Sigmoid colon (tissue), 6 donors: ENCODE measurements at regions not wholly inside any gene's neighbourhood (a gene's known extent, or its start where the extent isn't known, plus 50 kb on each side); places are given as distances from the start of the nearest gene placed in this dataset.

Experiments used
- DNase-seq: peaks from one replicate; pipeline ENCODE4 v3.0.0-alpha.2; 2019
- H3K27ac ChIP-seq, 4 donors: fragments of 200-600 bp; sonication (generic); one replicate each; pipeline ENCODE4 v1.5.1; 2016 to 2019; ENCODE audit warnings: mild to moderate bottlenecking in 1 of 4
- H3K27me3 ChIP-seq, 3 donors: fragments of 200-600 bp; sonication (generic); one replicate each; pipeline ENCODE4 v1.5.1; 2019; ENCODE audit warnings: mild to moderate bottlenecking in 1 of 3
- H3K36me3 ChIP-seq, 4 donors: fragments of 200-600 bp; sonication (generic); one replicate each; pipeline ENCODE4 v1.5.1; 2016 to 2019
- H3K4me1 ChIP-seq, 4 donors: fragments of 200-600 bp; sonication (generic); one replicate each; pipeline ENCODE4 v1.5.1; 2017 to 2019
- H3K4me3 ChIP-seq, 4 donors: fragments of 200-600 bp; sonication (generic); one replicate each; pipeline ENCODE4 v1.5.1; 2017 to 2019; ENCODE audit warnings: mild to moderate bottlenecking in 2 of 4, moderate library complexity in 1 of 4
- H3K9me3 ChIP-seq, 4 donors: fragments of 200-600 bp in 3 of 4; sonication (generic) in 3 of 4; one replicate each; pipeline versions ENCODE4 v1.5.1 to v1.6.1; 2013 to 2019
- EP300 ChIP-seq, 4 donors: sonication (generic); formaldehyde crosslinking; IDR thresholded peaks; one replicate each; pipeline ENCODE4 v1.6.1; 2017; ENCODE audit warnings: antibody characterized with exemption in 4 of 4
- POLR2A ChIP-seq, 2 donors: fragments of 450-650 bp; IDR thresholded peaks; one replicate each; pipeline ENCODE4 v1.6.1; 2016; ENCODE audit warnings: antibody characterized with exemption in 2 of 2, mild to moderate bottlenecking in 2 of 2, moderate library complexity in 2 of 2
- POLR2AphosphoS5 ChIP-seq, 4 donors: sonication (generic); formaldehyde crosslinking; IDR thresholded peaks; one replicate each; pipeline ENCODE4 v1.6.1; 2017; ENCODE audit warnings: antibody characterized with exemption in 4 of 4
- WGBS, 2 donors: extraction: QIAGEN DNeasy Blood & Tissue Kit; methylation state at CpG; one replicate each; pipeline ENCODE4 v1.1.7; 2013; 5-methylcytosine and 5-hydroxymethylcytosine counted together
- intact Hi-C: fragments of 100-400 bp; cut with DNase I; formaldehyde crosslinking; loops from one replicate; pipeline ENCODE4 v1.15.1; 2023
- TF ChIP-seq, protein P1 (sequence below), 4 experiments: fragments of 450-650 bp in 3 of 4; fragments of 200-600 bp in 1 of 4; IDR thresholded peaks; one replicate each; pipeline ENCODE4 v1.5.1; 2016 to 2019; ENCODE audit warnings: antibody characterized with exemption in 4 of 4, mild to moderate bottlenecking in 3 of 4, moderate library complexity in 2 of 4
- donor health status: healthy with polysubstance abuse.
- donor health status: healthy.

GRCh38 chr2:164015328-164016123, 279.7 kb upstream of the FIGN start:
- no peaks in the 10 kb centered on the region for H3K36me3 ChIP-seq
- TF ChIP-seq POLR2AphosphoS5 (IDR thresholded peaks at IDR 0.05) (peak in 2 of 4 donors; percentile 12 to 29), POLR2A (IDR thresholded peaks at IDR 0.05) (no peak)
- no peaks in the 10 kb centered on the region for H3K9me3 ChIP-seq
- DNase-seq = peak; percentile 59
- no peak overlapping the region for H3K4me3 ChIP-seq
- no peaks in the 10 kb centered on the region for H3K4me1 ChIP-seq
- WGBS, 2 donors = 70 to 80% methylated on average over 12 of the region's 12 CpGs
- intact Hi-C loops = no loop called here
- H3K27ac ChIP-seq = peak overlapping the region in 3 of 4 donors; percentile 12 to 31 (median 30)
- H3K27me3 ChIP-seq = no peaks in the 10 kb centered on the region

- Histone ChIP-seq H3K4me3 (no peak overlapping the region), H3K4me1 (no peaks in the 10 kb centered on the region), H3K27ac (peak overlapping the region in 3 of 4 donors; percentile 30 to 36 (median 31)), H3K36me3 (no peaks in the 10 kb centered on the region), H3K27me3 (no peaks in the 10 kb centered on the region), H3K9me3 (no peaks in the 10 kb centered on the region)
- intact Hi-C loops = no loop called here
- TF ChIP-seq, protein P1, sequence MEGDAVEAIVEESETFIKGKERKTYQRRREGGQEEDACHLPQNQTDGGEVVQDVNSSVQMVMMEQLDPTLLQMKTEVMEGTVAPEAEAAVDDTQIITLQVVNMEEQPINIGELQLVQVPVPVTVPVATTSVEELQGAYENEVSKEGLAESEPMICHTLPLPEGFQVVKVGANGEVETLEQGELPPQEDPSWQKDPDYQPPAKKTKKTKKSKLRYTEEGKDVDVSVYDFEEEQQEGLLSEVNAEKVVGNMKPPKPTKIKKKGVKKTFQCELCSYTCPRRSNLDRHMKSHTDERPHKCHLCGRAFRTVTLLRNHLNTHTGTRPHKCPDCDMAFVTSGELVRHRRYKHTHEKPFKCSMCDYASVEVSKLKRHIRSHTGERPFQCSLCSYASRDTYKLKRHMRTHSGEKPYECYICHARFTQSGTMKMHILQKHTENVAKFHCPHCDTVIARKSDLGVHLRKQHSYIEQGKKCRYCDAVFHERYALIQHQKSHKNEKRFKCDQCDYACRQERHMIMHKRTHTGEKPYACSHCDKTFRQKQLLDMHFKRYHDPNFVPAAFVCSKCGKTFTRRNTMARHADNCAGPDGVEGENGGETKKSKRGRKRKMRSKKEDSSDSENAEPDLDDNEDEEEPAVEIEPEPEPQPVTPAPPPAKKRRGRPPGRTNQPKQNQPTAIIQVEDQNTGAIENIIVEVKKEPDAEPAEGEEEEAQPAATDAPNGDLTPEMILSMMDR (IDR thresholded peaks at IDR 0.05) = no peak
- TF ChIP-seq POLR2A (IDR thresholded peaks at IDR 0.05) = no peak
- TF ChIP-seq POLR2AphosphoS5 (IDR thresholded peaks at IDR 0.05) = no peak
- no peak for TF ChIP-seq EP300 (IDR thresholded peaks at IDR 0.05)
- 79 to 81% methylated on average over 1 of the region's 1 CpG for WGBS, 2 donors
- no peak for DNase-seq
Measured at GRCh38 chr2:164014791-164015190, 279.0 kb upstream of the FIGN start.

DNA sequence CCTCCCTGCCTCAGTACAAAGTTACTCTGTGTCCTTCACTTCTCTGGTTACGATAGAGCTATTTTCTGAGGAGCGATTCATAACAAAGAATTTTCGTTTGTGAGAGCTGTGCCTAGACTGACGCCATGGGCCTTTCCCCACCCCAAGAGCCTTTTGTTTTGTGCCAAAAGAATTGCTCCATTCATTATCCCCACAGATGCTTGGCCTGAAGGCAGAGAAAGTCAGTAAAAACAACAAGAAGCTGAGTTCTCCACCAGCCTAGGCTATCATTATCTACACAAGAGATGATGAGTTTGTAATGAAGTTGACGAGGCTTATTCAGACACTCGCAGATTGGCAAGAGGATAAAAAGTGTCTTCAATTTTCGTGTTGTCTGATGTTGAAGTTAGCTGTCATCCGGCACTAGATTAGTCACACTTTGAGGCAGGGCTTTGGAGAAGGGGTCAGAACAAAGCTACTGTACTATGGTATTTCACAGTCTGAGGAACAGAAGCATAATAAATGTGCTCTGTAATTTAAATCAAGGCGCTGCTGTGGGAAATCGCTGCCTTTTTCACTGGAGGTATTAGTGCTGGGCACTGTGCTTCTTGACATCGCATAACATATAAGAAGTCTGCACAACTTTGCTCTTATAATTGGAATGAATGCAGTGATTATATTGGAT, 278.4 kb upstream of the FIGN start:
- peak overlapping the region in 2 of 4 donors; percentile 30 to 31 for H3K27ac ChIP-seq
- H3K36me3 ChIP-seq = no peaks in the 10 kb centered on the region

DNA sequence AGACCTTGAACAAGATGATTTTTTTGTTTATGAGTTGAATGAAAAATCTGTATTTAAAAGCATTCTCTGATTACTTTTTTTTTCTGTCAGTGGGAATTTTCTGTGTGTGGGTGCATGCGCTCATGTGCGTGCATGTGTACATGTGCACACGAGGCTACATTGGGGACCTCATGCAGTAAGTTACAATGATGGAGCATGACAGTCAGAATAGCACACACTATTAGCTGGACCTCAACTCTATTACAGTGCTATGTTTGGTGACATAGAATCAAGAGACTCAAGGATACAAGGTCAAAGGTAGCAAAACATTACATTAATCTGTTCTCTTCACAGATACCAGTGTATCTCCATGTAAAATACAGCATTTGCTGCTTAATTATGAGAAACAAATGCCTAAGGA, 276.8 kb upstream of the FIGN start:
- intact Hi-C loops = no loop called here
- H3K4me1 ChIP-seq = no peaks in the 10 kb centered on the region
- 90 to 96% methylated on average over 3 of the region's 3 CpGs for whole genome bisulfite sequencing, 2 donors
- no peak overlapping the region for H3K27ac ChIP-seq
- H3K4me3 ChIP-seq = no peak overlapping the region
- DNase-seq = no peak
- TF ChIP-seq POLR2AphosphoS5 (IDR thresholded peaks at IDR 0.05) = no peak
- TF ChIP-seq, protein P1 (IDR thresholded peaks at IDR 0.05) = no peak
- TF ChIP-seq POLR2A (IDR thresholded peaks at IDR 0.05) = no peak
- TF ChIP-seq EP300 (IDR thresholded peaks at IDR 0.05) = no peak
- no peaks in the 10 kb centered on the region for H3K9me3 ChIP-seq
- H3K36me3 ChIP-seq = no peaks in the 10 kb centered on the region
- no peaks in the 10 kb centered on the region for H3K27me3 ChIP-seq

More for the DNA sequence above, 278.4 kb upstream of the FIGN start:
- intact Hi-C loops = no loop called here
- H3K4me1 ChIP-seq = no peaks in the 10 kb centered on the region
- no peaks in the 10 kb centered on the region for H3K9me3 ChIP-seq
- H3K4me3 ChIP-seq = no peak overlapping the region
- TF ChIP-seq, protein P1 (IDR thresholded peaks at IDR 0.05) = no peak
- peak in 1 of 4 donors; percentile 44 for TF ChIP-seq POLR2AphosphoS5 (IDR thresholded peaks at IDR 0.05)
- 77 to 84% methylated on average over 11 of the region's 11 CpGs for whole genome bisulfite sequencing, 2 donors
- DNase-seq = no peak
- H3K27me3 ChIP-seq = no peaks in the 10 kb centered on the region

- intact Hi-C loops = no loop called here
Measured at GRCh38 chr2:164009756-164010337, 274.0 kb upstream of the FIGN start.

More at GRCh38 chr2:164009756-164010337, 274.0 kb upstream of the FIGN start:
- Histone ChIP-seq H3K4me1 (no peaks in the 10 kb centered on the region), H3K27ac (peak overlapping the region in 1 of 4 donors; percentile 43), H3K27me3 (no peaks in the 10 kb centered on the region), H3K9me3 (no peaks in the 10 kb centered on the region), H3K36me3 (no peaks in the 10 kb centered on the region), H3K4me3 (no peak overlapping the region)
- WGBS, 2 donors = 67 to 70% methylated on average over 7 of the region's 7 CpGs
- DNase-seq = no peak
- TF ChIP-seq POLR2AphosphoS5 (IDR thresholded peaks at IDR 0.05) (no peak), POLR2A (IDR thresholded peaks at IDR 0.05) (no peak), EP300 (IDR thresholded peaks at IDR 0.05) (no peak)
- TF ChIP-seq, protein P1 (IDR thresholded peaks at IDR 0.05) = no peak
